Subcutaneous abdominal adipose tissue (tissue), 5 donors: ENCODE measurements at regions not wholly inside any gene's neighbourhood (a gene's known extent, or its start where the extent isn't known, plus 50 kb on each side); places are given as distances from the start of the nearest gene placed in this dataset.
A peak's percentile ranks its signal among the peaks of the same experiment; 100 is the strongest.

Source experiments
- H3K27ac ChIP-seq: one replicate; pipeline ENCODE4 v1.7.0; 2013; ENCODE audit warnings: low read depth, mild to moderate bottlenecking, inconsistent platforms, low read length, moderate library complexity
- H3K27me3 ChIP-seq, 5 donors: one replicate each; pipeline ENCODE4 v1.7.0; 2013; ENCODE audit warnings: low read length in 5 of 5, inconsistent platforms in 1 of 5; ENCODE audit not compliant: control insufficient read depth in 5 of 5, insufficient read depth in 4 of 5
- H3K36me3 ChIP-seq, 5 donors: one replicate each; pipeline ENCODE4 v1.7.0; 2013; ENCODE audit warnings: low read length in 5 of 5; ENCODE audit not compliant: control insufficient read depth in 5 of 5, insufficient read depth in 5 of 5
- H3K4me1 ChIP-seq, 5 donors: one replicate each; pipeline ENCODE4 v1.7.0; 2013; ENCODE audit warnings: low read length in 5 of 5, mild to moderate bottlenecking in 3 of 5, moderate library complexity in 1 of 5; ENCODE audit not compliant: control insufficient read depth in 5 of 5, insufficient read depth in 5 of 5
- H3K4me3 ChIP-seq, 5 donors: one replicate each; pipeline ENCODE4 v1.7.0; 2013; ENCODE audit warnings: low read length in 5 of 5, low read depth in 1 of 5
- H3K9ac ChIP-seq, 5 donors: one replicate each; pipeline ENCODE4 v1.7.0; 2013; ENCODE audit warnings: low read length in 5 of 5, mild to moderate bottlenecking in 4 of 5, moderate library complexity in 3 of 5
- H3K9me3 ChIP-seq, 5 donors: one replicate each; pipeline ENCODE4 v1.7.0; 2013; ENCODE audit warnings: low read length in 5 of 5; ENCODE audit not compliant: control insufficient read depth in 5 of 5
- donor health status: healthy.
- donor health status: healthy.
- donor health status: healthy.
- donor health status: healthy.
- donor health status: healthy.

- H3K27me3 ChIP-seq = no peaks in the 10 kb centered on the region
- no peak overlapping the region for H3K27ac ChIP-seq
- no peak overlapping the region for H3K4me3 ChIP-seq
- no peaks in the 10 kb centered on the region for H3K36me3 ChIP-seq
- H3K4me1 ChIP-seq = peaks cover 0 to 15% (median 5%) of the 10 kb centered on the region in 5 donors
- H3K9me3 ChIP-seq = no peaks in the 10 kb centered on the region
- no peak overlapping the region for H3K9ac ChIP-seq
Measured at GRCh38 chr11:23095650-23096189, 235.4 kb upstream of the CCDC179 start.

- H3K36me3 ChIP-seq = no peaks in the 10 kb centered on the region
- H3K4me3 ChIP-seq = no peak overlapping the region
- H3K4me1 ChIP-seq = peaks cover 0 to 15% (median 5%) of the 10 kb centered on the region in 5 donors
- H3K9me3 ChIP-seq = peaks cover 0 to 4% (median 0%) of the 10 kb centered on the region in 5 donors
- H3K27me3 ChIP-seq = no peaks in the 10 kb centered on the region
- no peak overlapping the region for H3K9ac ChIP-seq
- H3K27ac ChIP-seq = no peak overlapping the region
Measured at GRCh38 chr11:23097891-23098290, 237.6 kb upstream of the CCDC179 start.

GRCh38 chr11:23099256-23099655 is 239.0 kb upstream of the CCDC179 start:
- no peak overlapping the region for H3K9ac ChIP-seq
- no peak overlapping the region for H3K4me3 ChIP-seq
- no peaks in the 10 kb centered on the region for H3K36me3 ChIP-seq
- H3K9me3 ChIP-seq = peaks cover 0 to 4% (median 0%) of the 10 kb centered on the region in 5 donors
- no peak overlapping the region for H3K27ac ChIP-seq
- H3K27me3 ChIP-seq = no peaks in the 10 kb centered on the region
- H3K4me1 ChIP-seq = peaks cover 0 to 15% (median 5%) of the 10 kb centered on the region in 5 donors

GRCh38 chr11:23100726-23101125 is 240.5 kb upstream of the CCDC179 start:
- Histone ChIP-seq H3K36me3 (no peaks in the 10 kb centered on the region), H3K4me3 (no peak overlapping the region), H3K27ac (no peak overlapping the region), H3K4me1 (peaks cover 0 to 12% (median 5%) of the 10 kb centered on the region in 5 donors), H3K27me3 (no peaks in the 10 kb centered on the region), H3K9me3 (peaks cover 0 to 4% (median 0%) of the 10 kb centered on the region in 5 donors), H3K9ac (no peak overlapping the region)

- no peak overlapping the region for H3K4me3 ChIP-seq
- H3K9me3 ChIP-seq = peaks cover 0 to 4% (median 0%) of the 10 kb centered on the region in 5 donors
- H3K27ac ChIP-seq = no peak overlapping the region
- no peaks in the 10 kb centered on the region for H3K27me3 ChIP-seq
- no peaks in the 10 kb centered on the region for H3K36me3 ChIP-seq
- H3K4me1 ChIP-seq = peaks cover 0 to 8% (median 5%) of the 10 kb centered on the region in 5 donors
- H3K9ac ChIP-seq = no peak overlapping the region
Measured at GRCh38 chr11:23103416-23103815, 243.1 kb upstream of the CCDC179 start.

- no peaks in the 10 kb centered on the region for H3K27me3 ChIP-seq
- peaks cover 0 to 3% (median 0%) of the 10 kb centered on the region in 5 donors for H3K36me3 ChIP-seq
- no peak overlapping the region for H3K27ac ChIP-seq
- H3K9ac ChIP-seq = no peak overlapping the region
- H3K4me3 ChIP-seq = no peak overlapping the region
- H3K4me1 ChIP-seq = peaks cover 0 to 20% (median 13%) of the 10 kb centered on the region in 5 donors
- peaks cover 0 to 3% (median 0%) of the 10 kb centered on the region in 5 donors for H3K9me3 ChIP-seq
Measured at GRCh38 chr11:23111527-23111926, 251.3 kb upstream of the CCDC179 start.

- peaks cover 0 to 3% (median 0%) of the 10 kb centered on the region in 5 donors for H3K36me3 ChIP-seq
- no peak overlapping the region for H3K9ac ChIP-seq
- H3K27me3 ChIP-seq = no peaks in the 10 kb centered on the region
- H3K4me1 ChIP-seq = peaks cover 0 to 20% (median 13%) of the 10 kb centered on the region in 5 donors
- H3K9me3 ChIP-seq = peaks cover 0 to 5% (median 0%) of the 10 kb centered on the region in 5 donors
- H3K4me3 ChIP-seq = peak overlapping the region in 1 of 5 donors; percentile 38
- peak overlapping the region; percentile 9 for H3K27ac ChIP-seq
Measured at GRCh38 chr11:23112390-23112789, 252.1 kb upstream of the CCDC179 start.

- H3K9ac ChIP-seq = no peak overlapping the region
- peaks cover 0 to 5% (median 0%) of the 10 kb centered on the region in 5 donors for H3K9me3 ChIP-seq
- peaks cover 0 to 20% (median 13%) of the 10 kb centered on the region in 5 donors for H3K4me1 ChIP-seq
- H3K36me3 ChIP-seq = peaks cover 0 to 3% (median 0%) of the 10 kb centered on the region in 5 donors
- no peaks in the 10 kb centered on the region for H3K27me3 ChIP-seq
- peak overlapping the region; percentile 9 for H3K27ac ChIP-seq
- peak overlapping the region in 3 of 5 donors; percentile 11 to 38 (median 22) for H3K4me3 ChIP-seq
Measured at GRCh38 chr11:23112987-23113886, 253.0 kb upstream of the CCDC179 start.

GRCh38 chr11:23113887-23114216 is 253.6 kb upstream of the CCDC179 start:
- Histone ChIP-seq H3K4me1 (peaks cover 0 to 20% (median 13%) of the 10 kb centered on the region in 5 donors), H3K4me3 (no peak overlapping the region), H3K27me3 (no peaks in the 10 kb centered on the region), H3K27ac (no peak overlapping the region), H3K9me3 (peaks cover 0 to 5% (median 0%) of the 10 kb centered on the region in 5 donors), H3K36me3 (peaks cover 0 to 3% (median 0%) of the 10 kb centered on the region in 5 donors), H3K9ac (no peak overlapping the region)

GRCh38 chr11:23123753-23124152 is 263.5 kb upstream of the CCDC179 start:
- no peak overlapping the region for H3K9ac ChIP-seq
- H3K4me1 ChIP-seq = peaks cover 0 to 13% (median 0%) of the 10 kb centered on the region in 5 donors
- H3K9me3 ChIP-seq = peaks cover 0 to under 1% (median 0%) of the 10 kb centered on the region in 5 donors
- H3K27ac ChIP-seq = no peak overlapping the region
- H3K36me3 ChIP-seq = no peaks in the 10 kb centered on the region
- H3K27me3 ChIP-seq = no peaks in the 10 kb centered on the region
- no peak overlapping the region for H3K4me3 ChIP-seq
